HEK293 (cell line): ENCODE measurements at regions not wholly inside any gene's neighbourhood (a gene's known extent, or its start where the extent isn't known, plus 50 kb on each side); places are given as distances from the start of the nearest gene placed in this dataset.

Experiments used
- CTCF ChIA-PET: fragments of 350-600 bp; formaldehyde crosslinking; extraction: SDS; loops from one replicate; lab custom pipeline; 2021; ENCODE audit warnings: antibody characterized with exemption; lab: Yijun Ruan, JAX
- POLR2A ChIA-PET: fragments of 300-600 bp; formaldehyde crosslinking; extraction: SDS; loops from one replicate; lab custom pipeline; 2020; ENCODE audit warnings: antibody characterized with exemption, inconsistent platforms; lab: Yijun Ruan, JAX
- H3K27ac ChIP-seq: fragments of 200-500 bp; sonication (Bioruptor generic); 2 replicates; pipeline ENCODE4 v1.5.1; 2014; ENCODE audit warnings: low read depth, low read length, control low read depth, inconsistent platforms; ENCODE audit errors: extremely low read depth
- H3K36me3 ChIP-seq, 2 experiments: fragments of 200-500 bp in 1 of 2; sonication (Bioruptor generic) in 1 of 2; 1 replicate in 1 of 2; 2 replicates in 1 of 2; pipeline ENCODE4 v1.5.1; 2014 to 2017; ENCODE audit warnings: inconsistent platforms in 2 of 2, low read length in 2 of 2; ENCODE audit not compliant: control insufficient read depth in 2 of 2, insufficient read depth in 1 of 2
- H3K4me1 ChIP-seq: fragments of 200-500 bp; sonication (Bioruptor generic); 2 replicates; pipeline ENCODE4 v1.5.1; 2014; ENCODE audit warnings: mild to moderate bottlenecking, low read length, inconsistent platforms; ENCODE audit not compliant: control insufficient read depth, insufficient read depth
- H3K4me3 ChIP-seq: 2 replicates; pipeline ENCODE4 v1.5.1; 2011; ENCODE audit warnings: low read depth, mild to moderate bottlenecking, control low read depth, low read length, moderate library complexity
- H3K9me3 ChIP-seq: fragments of 200-500 bp; sonication (Bioruptor generic); 2 replicates; pipeline ENCODE4 v1.5.1; 2014; ENCODE audit warnings: low read depth, low read length, inconsistent platforms; ENCODE audit not compliant: control insufficient read depth, insufficient read depth
- EGR2 ChIP-seq: fragments of 450-650 bp; formaldehyde crosslinking; IDR thresholded peaks from 2 replicates; pipeline ENCODE4 v1.5.1; 2016; ENCODE audit warnings: low read depth, missing biosample characterization, missing genetic modification characterization
- GFI1B ChIP-seq: fragments of 450-650 bp; formaldehyde crosslinking; IDR thresholded peaks from 2 replicates; pipeline ENCODE4 v1.5.1; 2016; ENCODE audit warnings: missing biosample characterization, missing genetic modification characterization
- RBAK ChIP-seq: fragments of 450-650 bp; formaldehyde crosslinking; IDR thresholded peaks from 2 replicates; pipeline ENCODE4 v1.5.1; 2016; ENCODE audit warnings: missing biosample characterization, missing genetic modification characterization
- SALL2 ChIP-seq: fragments of 450-650 bp; formaldehyde crosslinking; IDR thresholded peaks from 2 replicates; pipeline ENCODE4 v1.5.0; 2017; ENCODE audit warnings: missing biosample characterization, mild to moderate bottlenecking, missing genetic modification characterization, borderline replicate concordance
- SETDB1 ChIP-seq: IDR thresholded peaks from one replicate; pipeline ENCODE4 v1.6.1; 2017; ENCODE audit warnings: mild to moderate bottlenecking, low read length, moderate library complexity, mixed read lengths; ENCODE audit not compliant: insufficient read length
- WT1 ChIP-seq: fragments of 450-650 bp; formaldehyde crosslinking; IDR thresholded peaks from 2 replicates; pipeline ENCODE4 v1.5.1; 2016; ENCODE audit warnings: missing biosample characterization, missing genetic modification characterization
- ZFHX2 ChIP-seq: fragments of 450-650 bp; formaldehyde crosslinking; conservative IDR thresholded peaks from 2 replicates; pipeline ENCODE4 v1.5.1; 2016; ENCODE audit warnings: missing biosample characterization, missing genetic modification characterization
- ZNF221 ChIP-seq: fragments of 450-650 bp; formaldehyde crosslinking; IDR thresholded peaks from 2 replicates; pipeline ENCODE4 v1.5.1; 2017; ENCODE audit warnings: missing biosample characterization, missing genetic modification characterization, borderline replicate concordance
- ZNF311 ChIP-seq: fragments of 450-650 bp; formaldehyde crosslinking; IDR thresholded peaks from 2 replicates; pipeline ENCODE4 v1.5.1; 2017; ENCODE audit warnings: missing biosample characterization, missing genetic modification characterization, borderline replicate concordance
- ZNF394 ChIP-seq: fragments of 450-650 bp; formaldehyde crosslinking; IDR thresholded peaks from 2 replicates; pipeline ENCODE4 v1.5.1; 2016; ENCODE audit warnings: missing biosample characterization, missing genetic modification characterization, mild to moderate bottlenecking, moderate library complexity, borderline replicate concordance
- ZNF560 ChIP-seq: fragments of 450-650 bp; formaldehyde crosslinking; IDR thresholded peaks from 2 replicates; pipeline ENCODE4 v1.5.1; 2017; ENCODE audit warnings: missing biosample characterization, missing genetic modification characterization, borderline replicate concordance
- ZNF629 ChIP-seq: fragments of 450-650 bp; formaldehyde crosslinking; IDR thresholded peaks from 2 replicates; pipeline ENCODE4 v1.5.1; 2017; ENCODE audit warnings: missing biosample characterization, missing genetic modification characterization
- ZNF660 ChIP-seq: fragments of 450-650 bp; IDR thresholded peaks from 2 replicates; pipeline ENCODE4 v1.5.1; 2018; ENCODE audit warnings: missing biosample characterization, mild to moderate bottlenecking, missing genetic modification characterization
- ZNF664 ChIP-seq: fragments of 450-650 bp; formaldehyde crosslinking; IDR thresholded peaks from 2 replicates; pipeline ENCODE4 v1.5.1; 2016; ENCODE audit warnings: missing biosample characterization, missing genetic modification characterization
- ZNF768 ChIP-seq: fragments of 450-650 bp; formaldehyde crosslinking; IDR thresholded peaks from 2 replicates; pipeline ENCODE4 v1.5.1; 2018; ENCODE audit warnings: missing biosample characterization, mild to moderate bottlenecking, missing genetic modification characterization
- ZNF776 ChIP-seq: fragments of 450-650 bp; formaldehyde crosslinking; IDR thresholded peaks from 2 replicates; pipeline ENCODE4 v1.5.0; 2017; ENCODE audit warnings: missing biosample characterization, missing genetic modification characterization, borderline replicate concordance
- ZSCAN23 ChIP-seq: fragments of 450-650 bp; formaldehyde crosslinking; IDR thresholded peaks from 2 replicates; pipeline ENCODE4 v1.5.1; 2016; ENCODE audit warnings: missing biosample characterization, missing genetic modification characterization
- TF ChIP-seq, protein P1 (sequence below): fragments of 450-650 bp; formaldehyde crosslinking; IDR thresholded peaks from 2 replicates; pipeline ENCODE4 v1.5.1; 2017; ENCODE audit warnings: missing biosample characterization, missing genetic modification characterization
- TF ChIP-seq, protein P2 (sequence below): fragments of 450-650 bp; formaldehyde crosslinking; IDR thresholded peaks from 2 replicates; pipeline ENCODE4 v1.5.1; 2016; ENCODE audit warnings: missing biosample characterization, missing genetic modification characterization
- TF ChIP-seq, protein P3 (sequence below): fragments of 450-650 bp; formaldehyde crosslinking; IDR thresholded peaks from 2 replicates; pipeline ENCODE4 v1.5.1; 2016; ENCODE audit warnings: missing biosample characterization, missing genetic modification characterization
- TF ChIP-seq, protein P4 (sequence below): fragments of 450-650 bp; formaldehyde crosslinking; IDR thresholded peaks from 2 replicates; pipeline ENCODE4 v1.5.1; 2017; ENCODE audit warnings: missing biosample characterization, missing genetic modification characterization

DNA sequence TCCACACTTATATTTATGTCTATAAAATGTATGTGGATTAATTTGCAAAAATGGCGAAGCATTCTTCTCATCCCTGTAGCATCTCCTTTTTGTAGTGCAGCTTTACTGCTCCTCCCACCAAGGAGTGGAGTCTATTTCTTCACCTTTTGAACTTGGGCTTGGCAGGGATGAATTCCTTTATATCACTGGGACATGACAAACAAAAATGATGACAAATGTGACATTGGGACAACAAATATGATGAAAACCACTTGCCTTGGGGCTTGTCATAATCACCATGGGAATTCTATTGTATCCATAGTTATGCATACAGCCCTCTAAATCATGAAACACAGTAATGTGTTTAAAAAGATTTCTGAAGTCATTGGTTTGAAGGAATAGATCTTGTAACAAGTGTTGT is 155.0 kb downstream of the TNFSF18 start (continued):
- TF ChIP-seq, protein P1, sequence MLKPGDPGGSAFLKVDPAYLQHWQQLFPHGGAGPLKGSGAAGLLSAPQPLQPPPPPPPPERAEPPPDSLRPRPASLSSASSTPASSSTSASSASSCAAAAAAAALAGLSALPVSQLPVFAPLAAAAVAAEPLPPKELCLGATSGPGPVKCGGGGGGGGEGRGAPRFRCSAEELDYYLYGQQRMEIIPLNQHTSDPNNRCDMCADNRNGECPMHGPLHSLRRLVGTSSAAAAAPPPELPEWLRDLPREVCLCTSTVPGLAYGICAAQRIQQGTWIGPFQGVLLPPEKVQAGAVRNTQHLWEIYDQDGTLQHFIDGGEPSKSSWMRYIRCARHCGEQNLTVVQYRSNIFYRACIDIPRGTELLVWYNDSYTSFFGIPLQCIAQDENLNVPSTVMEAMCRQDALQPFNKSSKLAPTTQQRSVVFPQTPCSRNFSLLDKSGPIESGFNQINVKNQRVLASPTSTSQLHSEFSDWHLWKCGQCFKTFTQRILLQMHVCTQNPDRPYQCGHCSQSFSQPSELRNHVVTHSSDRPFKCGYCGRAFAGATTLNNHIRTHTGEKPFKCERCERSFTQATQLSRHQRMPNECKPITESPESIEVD (tag by site-specific recombination): no peak
- TF ChIP-seq WT1 (tag by site-specific recombination) (no peak), ZNF768 (no peak)

DNA sequence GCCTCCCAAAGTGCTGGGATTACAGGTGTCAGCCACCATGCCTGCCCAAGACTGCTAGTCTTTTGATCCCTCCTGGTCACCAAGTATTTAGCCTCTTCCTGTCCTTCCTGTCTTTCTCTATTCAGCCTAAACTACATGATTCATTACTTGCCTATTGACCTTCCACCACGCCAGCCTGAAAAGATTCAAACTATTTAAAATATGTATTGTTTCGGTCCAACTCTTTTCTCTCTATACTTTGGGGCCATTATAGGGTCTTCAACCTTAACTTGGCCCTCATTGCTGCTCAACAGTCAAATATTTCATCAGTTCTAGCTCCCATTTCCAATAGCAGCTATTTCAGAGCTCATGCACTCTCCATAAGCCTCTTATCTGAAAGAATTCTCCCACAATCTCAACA is 153.0 kb downstream of the TNFSF18 start:
- ChIA-PET CTCF (no interaction called here), POLR2A (no interaction called here)
- H3K4me3 ChIP-seq: no peak overlapping the region
- no peaks in the 10 kb centered on the region for H3K4me1 ChIP-seq
- H3K27ac ChIP-seq: no peak overlapping the region
- TF ChIP-seq ZNF660 (tag by site-specific recombination) (no peak), SETDB1 (no peak), GFI1B (tag by site-specific recombination) (no peak), ZNF560 (tag by site-specific recombination) (no peak), SALL2 (tag by site-specific recombination) (no peak)
- TF ChIP-seq, protein P2, sequence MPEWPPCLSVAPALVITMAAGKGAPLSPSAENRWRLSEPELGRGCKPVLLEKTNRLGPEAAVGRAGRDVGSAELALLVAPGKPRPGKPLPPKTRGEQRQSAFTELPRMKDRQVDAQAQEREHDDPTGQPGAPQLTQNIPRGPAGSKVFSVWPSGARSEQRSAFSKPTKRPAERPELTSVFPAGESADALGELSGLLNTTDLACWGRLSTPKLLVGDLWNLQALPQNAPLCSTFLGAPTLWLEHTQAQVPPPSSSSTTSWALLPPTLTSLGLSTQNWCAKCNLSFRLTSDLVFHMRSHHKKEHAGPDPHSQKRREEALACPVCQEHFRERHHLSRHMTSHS (tag by site-specific recombination): no peak
- no peaks in the 10 kb centered on the region for H3K9me3 ChIP-seq
- no peaks in the 10 kb centered on the region for H3K36me3 ChIP-seq

DNA sequence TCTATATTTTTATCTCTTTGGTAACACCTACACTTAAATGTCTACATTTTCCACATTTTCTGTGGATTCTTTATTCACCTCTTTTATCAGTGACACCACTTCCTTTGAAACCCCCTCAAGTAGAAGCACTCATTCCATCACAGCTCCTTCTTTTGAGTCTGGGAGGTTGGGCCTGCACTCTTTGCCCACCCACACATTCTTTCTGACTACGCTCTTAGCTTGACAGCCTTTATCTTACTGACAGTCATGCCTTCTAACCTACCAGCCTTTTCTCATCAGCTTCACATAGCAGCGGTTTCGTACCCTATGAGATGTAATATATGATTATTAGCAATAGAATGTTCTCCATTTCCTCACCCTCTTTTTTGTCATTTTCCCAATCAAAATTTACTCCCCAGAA is 151.9 kb downstream of the TNFSF18 start:
- no peak for TF ChIP-seq RBAK
- peak; percentile 22; the same call in 1 of the 2 replicates for TF ChIP-seq ZFHX2 (tag by site-specific recombination)
- TF ChIP-seq EGR2: 0 out of 2 replicates have a peak, but pooled peaks have one; percentile 8
- TF ChIP-seq, all 188 proteins: peak for 2
- H3K4me3 ChIP-seq: no peak overlapping the region
- no peak overlapping the region for H3K27ac ChIP-seq
- H3K4me1 ChIP-seq: no peaks in the 10 kb centered on the region
- CTCF ChIA-PET: no interaction called here
- H3K36me3 ChIP-seq: no peaks in the 10 kb centered on the region
- H3K9me3 ChIP-seq: no peaks in the 10 kb centered on the region
- POLR2A ChIA-PET: no interaction called here

DNA sequence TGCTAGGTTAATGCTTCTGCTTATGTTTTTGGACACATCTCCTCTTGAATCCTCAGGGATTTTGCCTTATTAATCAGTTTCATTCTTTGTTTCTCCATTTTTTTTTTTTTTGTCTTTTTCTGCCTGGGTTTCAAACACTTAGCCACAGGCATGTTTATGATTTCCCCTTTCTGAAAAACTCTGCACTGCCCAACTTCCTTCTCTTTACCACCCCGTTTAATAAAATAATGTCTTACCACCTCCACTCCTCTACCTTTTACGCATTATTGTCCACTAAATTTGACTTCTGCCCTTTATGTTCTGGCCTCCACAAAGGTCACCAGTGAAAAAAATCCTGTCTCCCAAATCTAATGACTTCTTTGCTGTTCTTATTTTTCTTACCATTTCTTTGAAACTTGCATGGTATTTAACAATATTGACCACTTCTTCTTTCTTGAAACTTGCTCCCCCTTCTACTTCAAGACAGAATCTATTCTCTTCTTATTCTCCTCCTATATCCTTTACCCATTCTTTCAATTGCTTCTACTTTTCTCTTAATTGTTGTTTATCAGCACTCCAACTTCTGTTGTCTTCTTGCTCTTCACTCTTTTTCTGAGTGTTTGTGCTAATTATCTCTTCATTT is 150.3 kb downstream of the TNFSF18 start:
- Histone ChIP-seq H3K4me3 (no peak overlapping the region), H3K9me3 (no peaks in the 10 kb centered on the region), H3K27ac (no peak overlapping the region), H3K4me1 (no peaks in the 10 kb centered on the region), H3K36me3 (no peaks in the 10 kb centered on the region)
- POLR2A ChIA-PET: no interaction called here
- CTCF ChIA-PET: no interaction called here
- no peak for TF ChIP-seq ZNF664 (tag by site-specific recombination)
- no peak for TF ChIP-seq ZNF629
- TF ChIP-seq ZNF311 (tag by site-specific recombination): no peak
- TF ChIP-seq, protein P3, sequence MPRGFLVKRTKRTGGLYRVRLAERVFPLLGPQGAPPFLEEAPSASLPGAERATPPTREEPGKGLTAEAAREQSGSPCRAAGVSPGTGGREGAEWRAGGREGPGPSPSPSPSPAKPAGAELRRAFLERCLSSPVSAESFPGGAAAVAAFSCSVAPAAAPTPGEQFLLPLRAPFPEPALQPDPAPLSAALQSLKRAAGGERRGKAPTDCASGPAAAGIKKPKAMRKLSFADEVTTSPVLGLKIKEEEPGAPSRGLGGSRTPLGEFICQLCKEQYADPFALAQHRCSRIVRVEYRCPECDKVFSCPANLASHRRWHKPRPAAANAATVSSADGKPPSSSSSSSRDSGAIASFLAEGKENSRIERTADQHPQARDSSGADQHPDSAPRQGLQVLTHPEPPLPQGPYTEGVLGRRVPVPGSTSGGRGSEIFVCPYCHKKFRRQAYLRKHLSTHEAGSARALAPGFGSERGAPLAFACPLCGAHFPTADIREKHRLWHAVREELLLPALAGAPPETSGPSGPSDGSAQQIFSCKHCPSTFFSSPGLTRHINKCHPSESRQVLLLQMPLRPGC (tag by site-specific recombination): no peak
- TF ChIP-seq, protein P4, sequence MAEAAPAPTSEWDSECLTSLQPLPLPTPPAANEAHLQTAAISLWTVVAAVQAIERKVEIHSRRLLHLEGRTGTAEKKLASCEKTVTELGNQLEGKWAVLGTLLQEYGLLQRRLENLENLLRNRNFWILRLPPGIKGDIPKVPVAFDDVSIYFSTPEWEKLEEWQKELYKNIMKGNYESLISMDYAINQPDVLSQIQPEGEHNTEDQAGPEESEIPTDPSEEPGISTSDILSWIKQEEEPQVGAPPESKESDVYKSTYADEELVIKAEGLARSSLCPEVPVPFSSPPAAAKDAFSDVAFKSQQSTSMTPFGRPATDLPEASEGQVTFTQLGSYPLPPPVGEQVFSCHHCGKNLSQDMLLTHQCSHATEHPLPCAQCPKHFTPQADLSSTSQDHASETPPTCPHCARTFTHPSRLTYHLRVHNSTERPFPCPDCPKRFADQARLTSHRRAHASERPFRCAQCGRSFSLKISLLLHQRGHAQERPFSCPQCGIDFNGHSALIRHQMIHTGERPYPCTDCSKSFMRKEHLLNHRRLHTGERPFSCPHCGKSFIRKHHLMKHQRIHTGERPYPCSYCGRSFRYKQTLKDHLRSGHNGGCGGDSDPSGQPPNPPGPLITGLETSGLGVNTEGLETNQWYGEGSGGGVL (tag by site-specific recombination): no peak
- TF ChIP-seq ZNF776 (tag by site-specific recombination): no peak
- TF ChIP-seq ZNF221 (tag by site-specific recombination): no peak
- TF ChIP-seq ZNF394: no peak
- no peak for TF ChIP-seq ZSCAN23 (tag by site-specific recombination)
